Vagina (tissue), 2 donors: ENCODE measurements at regions not wholly inside any gene's neighbourhood (a gene's known extent, or its start where the extent isn't known, plus 50 kb on each side); places are given as distances from the start of the nearest gene placed in this dataset.

ENCODE experiments used
- DNase-seq, 2 donors: peaks; one replicate each; pipeline ENCODE4 v3.0.0-alpha.2; 2017; ENCODE audit errors: extremely low spot score in 2 of 2
- H3K27ac ChIP-seq: fragments of 200-600 bp; sonication (generic); one replicate; pipeline ENCODE4 v1.5.1; 2019
- H3K27me3 ChIP-seq: fragments of 200-600 bp; sonication (generic); one replicate; pipeline ENCODE4 v1.5.1; 2019
- H3K36me3 ChIP-seq, 2 donors: fragments of 200-600 bp; sonication (generic); one replicate each; pipeline ENCODE4 v1.5.1; 2017 to 2019
- H3K4me1 ChIP-seq: fragments of 200-600 bp; sonication (generic); one replicate; pipeline ENCODE4 v1.5.1; 2019
- H3K4me3 ChIP-seq, 2 donors: fragments of 200-600 bp; sonication (generic); 1 replicate in 1 of 2; 2 replicates in 1 of 2; pipeline ENCODE4 v1.5.1; 2016 to 2019
- H3K9me3 ChIP-seq: fragments of 200-600 bp; sonication (generic); one replicate; pipeline ENCODE4 v1.5.1; 2019
- CTCF ChIP-seq, 3 experiments: fragments of 450-650 bp in 2 of 3; fragments of 200-600 bp in 1 of 3; sonication (generic) in 1 of 3; IDR thresholded peaks; one replicate each; pipeline ENCODE4 v1.5.1; 2017 to 2019; ENCODE audit warnings: antibody characterized with exemption in 3 of 3, mild to moderate bottlenecking in 2 of 3, moderate library complexity in 2 of 3
- POLR2A ChIP-seq, 2 donors: fragments of 450-650 bp; IDR thresholded peaks; one replicate each; pipeline ENCODE4 v1.6.1; 2017; ENCODE audit warnings: antibody characterized with exemption in 2 of 2, mild to moderate bottlenecking in 2 of 2, moderate library complexity in 2 of 2
- POLR2AphosphoS5 ChIP-seq, 2 donors: sonication (generic); formaldehyde crosslinking; IDR thresholded peaks; one replicate each; pipeline ENCODE4 v1.9.0; 2017; ENCODE audit warnings: antibody characterized with exemption in 2 of 2, mild to moderate bottlenecking in 2 of 2, low read depth in 1 of 2; ENCODE audit not compliant: insufficient read depth in 1 of 2
- intact Hi-C: fragments of 100-400 bp; cut with DNase I; formaldehyde crosslinking; loops from one replicate; pipeline ENCODE4 v1.15.1; 2023

- TF ChIP-seq POLR2AphosphoS5 (IDR thresholded peaks at IDR 0.05; ENCODE audit: insufficient read depth in 1 of 2, low read depth in 1 of 2), result no peak
- TF ChIP-seq POLR2A (IDR thresholded peaks at IDR 0.05), result no peak
- no peak for TF ChIP-seq CTCF (IDR thresholded peaks at IDR 0.05)
- no peak overlapping the region for H3K27ac ChIP-seq
- no peak overlapping the region for H3K4me3 ChIP-seq
- no peaks in the 10 kb centered on the region for H3K27me3 ChIP-seq
- intact Hi-C loops, result no loop called here
- no peak for DNase-seq
- no peaks in the 10 kb centered on the region for H3K4me1 ChIP-seq
- no peaks in the 10 kb centered on the region for H3K36me3 ChIP-seq
- no peaks in the 10 kb centered on the region for H3K9me3 ChIP-seq
Measured at GRCh38 chr3:106206146-106206545, 337.3 kb upstream of the CBLB start.

GRCh38 chr3:106206613-106207012 lies 337.8 kb upstream of the CBLB start:
- Histone ChIP-seq H3K4me1 (no peaks in the 10 kb centered on the region), H3K4me3 (no peak overlapping the region), H3K27ac (no peak overlapping the region), H3K36me3 (no peaks in the 10 kb centered on the region), H3K27me3 (no peaks in the 10 kb centered on the region), H3K9me3 (no peaks in the 10 kb centered on the region)
- DNase-seq, result no peak
- no peak for TF ChIP-seq POLR2AphosphoS5 (IDR thresholded peaks at IDR 0.05; ENCODE audit: insufficient read depth in 1 of 2, low read depth in 1 of 2)
- no peak for TF ChIP-seq CTCF (IDR thresholded peaks at IDR 0.05)
- no peak for TF ChIP-seq POLR2A (IDR thresholded peaks at IDR 0.05)
- intact Hi-C loops, result no loop called here

GRCh38 chr3:106208251-106208650 lies 339.4 kb upstream of the CBLB start:
- peaks cover 5% of the 10 kb centered on the region for H3K4me1 ChIP-seq
- no peaks in the 10 kb centered on the region for H3K9me3 ChIP-seq
- intact Hi-C loops, result no loop called here
- TF ChIP-seq POLR2AphosphoS5 (IDR thresholded peaks at IDR 0.05; ENCODE audit: insufficient read depth in 1 of 2, low read depth in 1 of 2), result no peak
- no peak for TF ChIP-seq POLR2A (IDR thresholded peaks at IDR 0.05)
- TF ChIP-seq CTCF (IDR thresholded peaks at IDR 0.05), result no peak
- H3K36me3 ChIP-seq, result no peaks in the 10 kb centered on the region
- H3K4me3 ChIP-seq, result no peak overlapping the region
- no peak overlapping the region for H3K27ac ChIP-seq
- no peak for DNase-seq
- no peaks in the 10 kb centered on the region for H3K27me3 ChIP-seq

GRCh38 chr3:106208967-106209366 lies 340.2 kb upstream of the CBLB start:
- TF ChIP-seq POLR2AphosphoS5 (IDR thresholded peaks at IDR 0.05; ENCODE audit: insufficient read depth in 1 of 2, low read depth in 1 of 2) (no peak), CTCF (IDR thresholded peaks at IDR 0.05) (no peak), POLR2A (IDR thresholded peaks at IDR 0.05) (no peak)
- no peaks in the 10 kb centered on the region for H3K27me3 ChIP-seq
- no peak for DNase-seq
- intact Hi-C loops, result no loop called here
- no peak overlapping the region for H3K4me3 ChIP-seq
- peaks cover 5% of the 10 kb centered on the region for H3K4me1 ChIP-seq
- H3K36me3 ChIP-seq, result no peaks in the 10 kb centered on the region
- no peaks in the 10 kb centered on the region for H3K9me3 ChIP-seq
- H3K27ac ChIP-seq, result no peak overlapping the region

- Histone ChIP-seq H3K27me3 (no peaks in the 10 kb centered on the region), H3K27ac (no peak overlapping the region), H3K9me3 (no peaks in the 10 kb centered on the region), H3K36me3 (no peaks in the 10 kb centered on the region), H3K4me1 (peaks cover 5% of the 10 kb centered on the region), H3K4me3 (no peak overlapping the region)
- intact Hi-C loops, result no loop called here
- TF ChIP-seq POLR2A (IDR thresholded peaks at IDR 0.05), result no peak
- DNase-seq, result no peak
Measured at GRCh38 chr3:106209482-106209881, 340.7 kb upstream of the CBLB start.

GRCh38 chr3:106210923-106211322 lies 342.1 kb upstream of the CBLB start:
- no peak for TF ChIP-seq CTCF (IDR thresholded peaks at IDR 0.05)
- TF ChIP-seq POLR2A (IDR thresholded peaks at IDR 0.05), result no peak
- TF ChIP-seq POLR2AphosphoS5 (IDR thresholded peaks at IDR 0.05; ENCODE audit: insufficient read depth in 1 of 2, low read depth in 1 of 2), result no peak
- DNase-seq, result no peak
- Histone ChIP-seq H3K4me3 (no peak overlapping the region), H3K4me1 (peaks cover 5% of the 10 kb centered on the region), H3K27me3 (no peaks in the 10 kb centered on the region), H3K9me3 (no peaks in the 10 kb centered on the region), H3K27ac (no peak overlapping the region), H3K36me3 (no peaks in the 10 kb centered on the region)
- intact Hi-C loops, result no loop called here
